ENCODE measurements at regions not wholly inside any gene's neighbourhood (a gene's known extent, or its start where the extent isn't known, plus 50 kb on each side); places are given as distances from the start of the nearest gene placed in this dataset.

GRCh38 chr12:126087692-126088091 lies 1022.5 kb downstream of the AACS start:
- H3K27me3 Mint-ChIP-seq (ENCODE audit: insufficient read depth, low read depth, poor library complexity), result peaks cover 2% of the 10 kb centered on the region
- no peak for ATAC-seq
- Histone ChIP-seq H3K36me3 (ENCODE audit: insufficient read depth) (no peaks in the 10 kb centered on the region), H3K27ac (ENCODE audit: low read depth) (no peak overlapping the region), H3K4me2 (no peak overlapping the region), H3K27me3 (ENCODE audit: insufficient read depth) (no peaks in the 10 kb centered on the region), H3K9me2 (ENCODE audit: insufficient read depth) (no peaks in the 10 kb centered on the region), H3K79me2 (replicated peaks; ENCODE audit: insufficient read depth) (no peaks in the 10 kb centered on the region), H3K4me1 (ENCODE audit: insufficient read depth) (peaks cover 3% of the 10 kb centered on the region; the same call in 1 of the 2 replicates), H2AFZ (no peak overlapping the region), H3F3A (replicated peaks; ENCODE audit: low read depth) (no peaks in the 10 kb centered on the region), H3K4me3 (no peak overlapping the region), H4K20me1 (replicated peaks; ENCODE audit: insufficient read depth) (no peaks in the 10 kb centered on the region)
- no peak overlapping the region for H3K4me3 Mint-ChIP-seq
- H3K27ac Mint-ChIP-seq, result no peak overlapping the region
- H3K4me1 Mint-ChIP-seq, result no peaks in the 10 kb centered on the region
- H3K36me3 Mint-ChIP-seq (ENCODE audit: low read depth), result peaks cover 43% of the 10 kb centered on the region
- TF ChIP-seq ZNF331 (CRISPR knock-in tag; IDR thresholded peaks at IDR 0.05; ENCODE audit: low read depth) (no peak), ZNF114 (CRISPR knock-in tag; IDR thresholded peaks at IDR 0.05) (no peak), ETS1 (IDR thresholded peaks at IDR 0.05) (no peak), CTCF (conservative IDR thresholded peaks at IDR 0.05; ENCODE audit: low read depth in 2 of 2) (no peak), EZH2phosphoT487 (IDR thresholded peaks at IDR 0.05; ENCODE audit: unreplicated experiment) (no peak), CREB1 (CRISPR knock-in tag; IDR thresholded peaks at IDR 0.05; ENCODE audit: low read depth) (no peak), EZH2 (IDR thresholded peaks at IDR 0.05; ENCODE audit: low read depth, unreplicated experiment) (no peak), STAT1 (IDR thresholded peaks at IDR 0.05; ENCODE audit: unreplicated experiment) (no peak), NANOG (IDR thresholded peaks at IDR 0.05; ENCODE audit: borderline replicate concordance) (no peak), REST (IDR thresholded peaks at IDR 0.05; ENCODE audit: unreplicated experiment) (no peak)
- TF ChIP-seq, protein P1, sequence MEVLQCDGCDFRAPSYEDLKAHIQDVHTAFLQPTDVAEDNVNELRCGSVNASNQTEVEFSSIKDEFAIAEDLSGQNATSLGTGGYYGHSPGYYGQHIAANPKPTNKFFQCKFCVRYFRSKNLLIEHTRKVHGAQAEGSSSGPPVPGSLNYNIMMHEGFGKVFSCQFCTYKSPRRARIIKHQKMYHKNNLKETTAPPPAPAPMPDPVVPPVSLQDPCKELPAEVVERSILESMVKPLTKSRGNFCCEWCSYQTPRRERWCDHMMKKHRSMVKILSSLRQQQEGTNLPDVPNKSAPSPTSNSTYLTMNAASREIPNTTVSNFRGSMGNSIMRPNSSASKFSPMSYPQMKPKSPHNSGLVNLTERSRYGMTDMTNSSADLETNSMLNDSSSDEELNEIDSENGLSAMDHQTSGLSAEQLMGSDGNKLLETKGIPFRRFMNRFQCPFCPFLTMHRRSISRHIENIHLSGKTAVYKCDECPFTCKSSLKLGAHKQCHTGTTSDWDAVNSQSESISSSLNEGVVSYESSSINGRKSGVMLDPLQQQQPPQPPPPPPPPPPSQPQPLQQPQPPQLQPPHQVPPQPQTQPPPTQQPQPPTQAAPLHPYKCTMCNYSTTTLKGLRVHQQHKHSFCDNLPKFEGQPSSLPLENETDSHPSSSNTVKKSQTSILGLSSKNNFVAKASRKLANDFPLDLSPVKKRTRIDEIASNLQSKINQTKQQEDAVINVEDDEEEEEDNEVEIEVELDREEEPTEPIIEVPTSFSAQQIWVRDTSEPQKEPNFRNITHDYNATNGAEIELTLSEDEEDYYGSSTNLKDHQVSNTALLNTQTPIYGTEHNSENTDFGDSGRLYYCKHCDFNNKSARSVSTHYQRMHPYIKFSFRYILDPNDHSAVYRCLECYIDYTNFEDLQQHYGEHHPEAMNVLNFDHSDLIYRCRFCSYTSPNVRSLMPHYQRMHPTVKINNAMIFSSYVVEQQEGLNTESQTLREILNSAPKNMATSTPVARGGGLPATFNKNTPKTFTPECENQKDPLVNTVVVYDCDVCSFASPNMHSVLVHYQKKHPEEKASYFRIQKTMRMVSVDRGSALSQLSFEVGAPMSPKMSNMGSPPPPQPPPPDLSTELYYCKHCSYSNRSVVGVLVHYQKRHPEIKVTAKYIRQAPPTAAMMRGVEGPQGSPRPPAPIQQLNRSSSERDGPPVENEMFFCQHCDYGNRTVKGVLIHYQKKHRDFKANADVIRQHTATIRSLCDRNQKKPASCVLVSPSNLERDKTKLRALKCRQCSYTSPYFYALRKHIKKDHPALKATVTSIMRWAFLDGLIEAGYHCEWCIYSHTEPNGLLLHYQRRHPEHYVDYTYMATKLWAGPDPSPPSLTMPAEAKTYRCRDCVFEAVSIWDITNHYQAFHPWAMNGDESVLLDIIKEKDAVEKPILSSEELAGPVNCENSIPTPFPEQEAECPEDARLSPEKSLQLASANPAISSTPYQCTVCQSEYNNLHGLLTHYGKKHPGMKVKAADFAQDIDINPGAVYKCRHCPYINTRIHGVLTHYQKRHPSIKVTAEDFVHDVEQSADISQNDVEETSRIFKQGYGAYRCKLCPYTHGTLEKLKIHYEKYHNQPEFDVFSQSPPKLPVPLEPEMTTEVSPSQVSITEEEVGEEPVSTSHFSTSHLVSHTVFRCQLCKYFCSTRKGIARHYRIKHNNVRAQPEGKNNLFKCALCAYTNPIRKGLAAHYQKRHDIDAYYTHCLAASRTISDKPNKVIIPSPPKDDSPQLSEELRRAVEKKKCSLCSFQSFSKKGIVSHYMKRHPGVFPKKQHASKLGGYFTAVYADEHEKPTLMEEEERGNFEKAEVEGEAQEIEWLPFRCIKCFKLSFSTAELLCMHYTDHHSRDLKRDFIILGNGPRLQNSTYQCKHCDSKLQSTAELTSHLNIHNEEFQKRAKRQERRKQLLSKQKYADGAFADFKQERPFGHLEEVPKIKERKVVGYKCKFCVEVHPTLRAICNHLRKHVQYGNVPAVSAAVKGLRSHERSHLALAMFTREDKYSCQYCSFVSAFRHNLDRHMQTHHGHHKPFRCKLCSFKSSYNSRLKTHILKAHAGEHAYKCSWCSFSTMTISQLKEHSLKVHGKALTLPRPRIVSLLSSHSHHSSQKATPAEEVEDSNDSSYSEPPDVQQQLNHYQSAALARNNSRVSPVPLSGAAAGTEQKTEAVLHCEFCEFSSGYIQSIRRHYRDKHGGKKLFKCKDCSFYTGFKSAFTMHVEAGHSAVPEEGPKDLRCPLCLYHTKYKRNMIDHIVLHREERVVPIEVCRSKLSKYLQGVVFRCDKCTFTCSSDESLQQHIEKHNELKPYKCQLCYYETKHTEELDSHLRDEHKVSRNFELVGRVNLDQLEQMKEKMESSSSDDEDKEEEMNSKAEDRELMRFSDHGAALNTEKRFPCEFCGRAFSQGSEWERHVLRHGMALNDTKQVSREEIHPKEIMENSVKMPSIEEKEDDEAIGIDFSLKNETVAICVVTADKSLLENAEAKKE (CRISPR knock-in tag; IDR thresholded peaks at IDR 0.05), result no peak
- peaks cover 100% of the 10 kb centered on the region for H3K9me3 Mint-ChIP-seq
- DNase-seq (ENCODE audit: low spot score), result no peak
